ENCODE measurements at regions not wholly inside any gene's neighbourhood (a gene's known extent, or its start where the extent isn't known, plus 50 kb on each side); places are given as distances from the start of the nearest gene placed in this dataset.

- TF ChIP-seq CTCF (IDR thresholded peaks at IDR 0.05; ENCODE audit: poor library complexity, severe bottlenecking): no peak
- TF ChIP-seq RAD21 (conservative IDR thresholded peaks at IDR 0.05): no peak
- no peak for TF ChIP-seq MXI1 (conservative IDR thresholded peaks at IDR 0.05; ENCODE audit: poor library complexity, severe bottlenecking)
- no peak for TF ChIP-seq POLR2AphosphoS5 (IDR thresholded peaks at IDR 0.05)
- no peak for TF ChIP-seq EP300 (conservative IDR thresholded peaks at IDR 0.05; ENCODE audit: poor library complexity, severe bottlenecking)
- no peak for TF ChIP-seq SMC3 (conservative IDR thresholded peaks at IDR 0.05; ENCODE audit: poor library complexity)
- no peak for TF ChIP-seq REST (IDR thresholded peaks at IDR 0.05; ENCODE audit: borderline replicate concordance)
Observed at GRCh38 chr18:78126536-78126935, 853.1 kb upstream of the SALL3 start.
